ENCODE measurements at regions not wholly inside any gene's neighbourhood (a gene's known extent, or its start where the extent isn't known, plus 50 kb on each side); places are given as distances from the start of the nearest gene placed in this dataset.

- H3K79me2 ChIP-seq (ENCODE audit: control insufficient read depth, insufficient read depth, low read length) = no peaks in the 10 kb centered on the region
- peak overlapping the region in 1 of 3 experiments; percentile 36 for H3K4me3 ChIP-seq (ENCODE audit: control insufficient read depth in 2 of 3, extremely low read depth in 1 of 3, insufficient read depth in 2 of 3, low read depth in 1 of 3, low read length in 3 of 3)
- no peak for TF ChIP-seq EZH2 (IDR thresholded peaks at IDR 0.05; ENCODE audit: low read length)
- TF ChIP-seq, protein P1, sequence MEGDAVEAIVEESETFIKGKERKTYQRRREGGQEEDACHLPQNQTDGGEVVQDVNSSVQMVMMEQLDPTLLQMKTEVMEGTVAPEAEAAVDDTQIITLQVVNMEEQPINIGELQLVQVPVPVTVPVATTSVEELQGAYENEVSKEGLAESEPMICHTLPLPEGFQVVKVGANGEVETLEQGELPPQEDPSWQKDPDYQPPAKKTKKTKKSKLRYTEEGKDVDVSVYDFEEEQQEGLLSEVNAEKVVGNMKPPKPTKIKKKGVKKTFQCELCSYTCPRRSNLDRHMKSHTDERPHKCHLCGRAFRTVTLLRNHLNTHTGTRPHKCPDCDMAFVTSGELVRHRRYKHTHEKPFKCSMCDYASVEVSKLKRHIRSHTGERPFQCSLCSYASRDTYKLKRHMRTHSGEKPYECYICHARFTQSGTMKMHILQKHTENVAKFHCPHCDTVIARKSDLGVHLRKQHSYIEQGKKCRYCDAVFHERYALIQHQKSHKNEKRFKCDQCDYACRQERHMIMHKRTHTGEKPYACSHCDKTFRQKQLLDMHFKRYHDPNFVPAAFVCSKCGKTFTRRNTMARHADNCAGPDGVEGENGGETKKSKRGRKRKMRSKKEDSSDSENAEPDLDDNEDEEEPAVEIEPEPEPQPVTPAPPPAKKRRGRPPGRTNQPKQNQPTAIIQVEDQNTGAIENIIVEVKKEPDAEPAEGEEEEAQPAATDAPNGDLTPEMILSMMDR (optimal IDR thresholded peaks at IDR 0.05 in 1 of 3, IDR thresholded peaks at IDR 0.05 in 1 of 3, conservative IDR thresholded peaks at IDR 0.05 in 1 of 3; ENCODE audit: extremely low read depth in 1 of 3, insufficient read depth in 2 of 3, low read length in 3 of 3) = peak in 1 of 3 experiments; percentile 51
- H3K27me3 ChIP-seq (ENCODE audit: control insufficient read depth, extremely low read depth, insufficient read depth, low read length) = peaks cover 12% of the 10 kb centered on the region
- H3K4me1 ChIP-seq (ENCODE audit: control insufficient read depth, extremely low read depth, insufficient read depth, low read length) = no peaks in the 10 kb centered on the region
- H3K9ac ChIP-seq (ENCODE audit: control insufficient read depth, extremely low read depth, insufficient read depth, low read length) = no peak overlapping the region
- no peaks in the 10 kb centered on the region for H4K20me1 ChIP-seq (ENCODE audit: control insufficient read depth, extremely low read depth, insufficient read depth, low read length)
- FAIRE-seq (no peak), DNase-seq (ENCODE audit: low read depth, low spot score) (no peak)
- no peaks in the 10 kb centered on the region for H3K9me3 ChIP-seq (ENCODE audit: control insufficient read depth, low read depth, low read length)
- dilution Hi-C loops (cut with MboI; ENCODE audit: extremely low pct_ligation_motif_present, low sequenced_read_pairs) = no loop called here
- H3K36me3 ChIP-seq (ENCODE audit: control insufficient read depth in 2 of 2, extremely low read depth in 1 of 2, insufficient read depth in 2 of 2, low read length in 2 of 2) = no peaks in the 10 kb centered on the region
- H3K27ac ChIP-seq (ENCODE audit: control insufficient read depth, insufficient read depth, low read length) = no peak overlapping the region
- no peaks in the 10 kb centered on the region for H3K9me1 ChIP-seq (ENCODE audit: control insufficient read depth, extremely low read depth, insufficient read depth, low read length)
- peak overlapping the region; percentile 83 for H3K4me2 ChIP-seq (ENCODE audit: control insufficient read depth, extremely low read depth, insufficient read depth, low read depth, low read length)
- H2AFZ ChIP-seq (ENCODE audit: control insufficient read depth, low read length) = peak overlapping the region; percentile 59
These were observed 119.3 kb upstream of the CDC42BPA start for GRCh38 chr1:227437495-227438008.

- no peaks in the 10 kb centered on the region for H3K9me1 ChIP-seq (ENCODE audit: control insufficient read depth, extremely low read depth, insufficient read depth, low read length)
- FAIRE-seq (no peak), DNase-seq (ENCODE audit: low read depth, low spot score) (no peak)
- no peaks in the 10 kb centered on the region for H4K20me1 ChIP-seq (ENCODE audit: control insufficient read depth, extremely low read depth, insufficient read depth, low read length)
- peaks cover 9% of the 10 kb centered on the region for H3K27me3 ChIP-seq (ENCODE audit: control insufficient read depth, extremely low read depth, insufficient read depth, low read length)
- dilution Hi-C loops (cut with MboI; ENCODE audit: extremely low pct_ligation_motif_present, low sequenced_read_pairs) = no loop called here
- no peaks in the 10 kb centered on the region for H3K9me3 ChIP-seq (ENCODE audit: control insufficient read depth, low read depth, low read length)
- no peaks in the 10 kb centered on the region for H3K79me2 ChIP-seq (ENCODE audit: control insufficient read depth, insufficient read depth, low read length)
- H3K4me2 ChIP-seq (ENCODE audit: control insufficient read depth, extremely low read depth, insufficient read depth, low read depth, low read length) = no peak overlapping the region
- no peaks in the 10 kb centered on the region for H3K36me3 ChIP-seq (ENCODE audit: control insufficient read depth in 2 of 2, extremely low read depth in 1 of 2, insufficient read depth in 2 of 2, low read length in 2 of 2)
- TF ChIP-seq, protein P1 (optimal IDR thresholded peaks at IDR 0.05 in 1 of 3, IDR thresholded peaks at IDR 0.05 in 1 of 3, conservative IDR thresholded peaks at IDR 0.05 in 1 of 3; ENCODE audit: extremely low read depth in 1 of 3, insufficient read depth in 2 of 3, low read length in 3 of 3) = no peak
- no peak for TF ChIP-seq EZH2 (IDR thresholded peaks at IDR 0.05; ENCODE audit: low read length)
- H3K4me1 ChIP-seq (ENCODE audit: control insufficient read depth, extremely low read depth, insufficient read depth, low read length) = no peaks in the 10 kb centered on the region
- no peak overlapping the region for H2AFZ ChIP-seq (ENCODE audit: control insufficient read depth, low read length)
- no peak overlapping the region for H3K4me3 ChIP-seq (ENCODE audit: control insufficient read depth in 2 of 3, extremely low read depth in 1 of 3, insufficient read depth in 2 of 3, low read depth in 1 of 3, low read length in 3 of 3)
- H3K9ac ChIP-seq (ENCODE audit: control insufficient read depth, extremely low read depth, insufficient read depth, low read length) = no peak overlapping the region
- H3K27ac ChIP-seq (ENCODE audit: control insufficient read depth, insufficient read depth, low read length) = no peak overlapping the region
These were observed 116.6 kb upstream of the CDC42BPA start for GRCh38 chr1:227434808-227435444.

All from keratinocyte (primary cell).